Stimulated activated CD8-positive, alpha-beta memory T cell treated with anti-CD3 and anti-CD28 coated beads, Interleukin-15, amount 100 ng/mL, for 1 hour (primary cell): ENCODE measurements at regions not wholly inside any gene's neighbourhood (a gene's known extent, or its start where the extent isn't known, plus 50 kb on each side); places are given as distances from the start of the nearest gene placed in this dataset.
"Not testable (repeated sequence)": the region's sequence is repeated elsewhere in the genome, so short reads cannot be mapped to it uniquely, and the experiment has no call there.

Source experiments
- DNase-seq: peaks from one replicate; pipeline ENCODE4 v3.0.0-alpha.2; 2020; ENCODE audit warnings: low read depth

DNA sequence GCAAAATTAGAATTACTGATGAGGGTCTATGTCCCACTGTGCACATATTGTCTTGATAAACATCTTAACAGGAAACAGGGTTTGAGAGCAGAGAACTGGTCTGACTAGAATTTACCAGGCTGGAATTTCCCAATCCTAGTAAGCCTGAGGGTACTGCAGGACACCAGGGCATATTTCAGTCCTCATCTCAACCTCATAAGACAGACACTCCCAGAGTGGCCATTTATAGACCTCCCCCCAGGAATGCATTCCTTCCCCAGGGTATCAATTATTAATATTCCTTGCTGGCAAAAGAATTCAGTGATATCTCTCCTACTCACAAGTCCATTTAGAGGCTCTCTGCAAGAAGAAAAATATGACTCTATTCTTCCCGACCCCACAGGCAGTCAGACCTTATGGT lies 325.1 kb upstream of the KLF3 start:
- not testable (repeated sequence) for DNase-seq

DNA sequence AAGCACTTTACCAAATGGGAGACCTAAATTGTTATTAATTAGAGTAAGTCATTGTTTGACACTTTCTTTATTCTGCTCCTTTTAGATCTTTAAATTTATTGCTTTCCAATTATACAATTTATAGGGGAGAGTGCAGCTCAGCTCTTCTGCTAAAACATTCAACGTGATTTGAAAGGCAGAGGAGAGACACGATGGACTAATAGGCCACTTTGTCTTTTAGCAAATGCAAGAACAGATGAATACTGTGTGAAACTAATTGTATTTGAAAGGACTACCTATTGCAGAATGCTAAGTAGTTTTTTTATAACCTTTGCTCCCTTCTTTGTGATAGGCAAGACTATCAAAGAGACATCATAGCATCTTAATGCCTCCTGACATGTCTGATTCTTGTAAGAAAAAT lies 320.4 kb upstream of the KLF3 start:
- DNase-seq = no peak

DNA sequence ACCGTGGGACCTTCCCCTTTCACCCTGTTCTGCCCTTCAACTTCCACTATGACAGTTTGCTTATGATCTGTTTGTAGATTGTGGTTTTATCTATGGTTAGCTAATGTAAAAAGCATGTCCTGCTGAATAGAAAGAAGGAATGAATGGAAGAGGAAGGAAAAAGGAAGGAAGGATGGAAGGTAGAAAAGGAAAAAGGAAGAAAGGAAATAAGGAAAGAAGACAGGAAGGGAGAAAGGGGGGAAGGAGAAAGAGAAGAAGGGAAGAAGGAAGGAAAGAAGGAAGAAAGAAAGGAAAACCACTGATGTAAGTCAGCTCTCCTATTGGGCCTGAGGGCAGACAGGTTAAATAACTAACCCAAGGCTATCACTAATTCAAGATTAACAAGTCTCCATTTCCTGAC lies 319.1 kb upstream of the KLF3 start:
- DNase-seq = no peak

DNA sequence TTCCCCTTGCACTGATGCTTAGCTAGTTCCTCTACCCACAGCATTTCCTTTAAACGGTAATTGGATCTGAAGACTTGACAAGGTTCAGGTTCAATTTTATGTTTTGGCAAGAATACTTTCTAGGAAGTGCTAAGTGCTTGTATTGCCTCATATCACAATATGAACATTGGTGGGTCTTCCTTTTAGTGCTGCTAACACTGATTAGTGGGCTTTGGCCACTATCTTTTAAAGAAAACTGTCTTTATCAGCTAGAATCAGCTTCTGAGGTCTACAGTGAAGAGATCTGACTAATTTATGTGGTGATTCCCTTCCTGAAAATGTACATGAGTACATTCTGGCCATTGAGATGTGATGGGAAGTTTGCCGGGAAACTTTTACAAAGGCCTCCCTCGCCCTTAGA lies 316.7 kb upstream of the KLF3 start:
- DNase-seq = no peak

DNA sequence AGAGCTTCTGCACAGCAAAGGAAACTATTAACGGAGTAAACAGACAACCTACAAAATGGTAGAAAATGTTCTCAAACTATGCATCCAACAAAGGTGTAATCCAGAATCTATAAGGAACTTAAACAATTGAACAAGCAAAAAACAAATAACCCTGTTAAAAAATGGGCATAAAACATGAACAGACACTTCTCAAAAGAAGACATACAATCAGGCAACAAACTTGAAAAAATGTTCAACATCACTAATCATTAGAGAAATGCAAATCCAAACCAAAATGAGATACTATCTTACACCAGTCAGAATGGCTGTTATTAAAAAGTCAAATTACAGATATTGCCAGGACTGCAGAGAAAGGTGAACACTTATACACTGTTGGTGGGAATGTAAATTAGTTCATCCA lies 309.6 kb upstream of the KLF3 start:
- no peak for DNase-seq

DNA sequence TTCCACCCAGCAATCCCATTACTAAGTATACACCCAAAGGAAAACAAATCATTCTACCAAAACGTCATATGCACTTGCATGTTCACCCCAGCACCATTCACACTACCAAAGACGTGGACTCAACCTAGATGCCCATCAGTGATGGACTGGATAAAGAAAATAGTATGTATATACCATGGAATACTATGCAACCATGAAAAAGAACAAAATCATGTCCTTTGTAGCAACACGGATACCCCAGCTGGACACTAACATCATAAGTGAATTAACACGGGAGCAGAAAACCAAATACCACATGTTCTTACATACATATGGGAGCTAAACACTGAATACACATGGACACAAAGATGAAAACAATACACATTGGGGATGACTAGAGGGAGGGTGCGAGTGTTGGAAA lies 309.1 kb upstream of the KLF3 start:
- no peak for DNase-seq

DNA sequence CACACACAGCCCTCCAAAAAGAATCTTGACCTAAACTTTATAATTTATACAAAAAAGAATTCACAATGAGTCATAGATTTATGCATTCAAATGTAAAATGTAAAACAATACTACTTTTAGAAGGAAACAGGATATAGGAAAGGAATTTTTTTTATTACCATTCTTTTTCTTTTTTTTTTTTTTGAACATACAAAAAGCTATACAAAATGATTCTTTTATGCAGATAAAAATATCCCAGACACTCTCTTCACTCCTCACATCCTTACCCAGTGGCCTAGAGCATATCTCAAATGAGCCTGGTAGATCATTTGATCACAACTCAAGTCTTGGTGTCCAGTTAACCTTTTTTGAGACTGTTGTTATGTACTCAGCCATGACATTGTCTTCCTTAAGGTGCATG lies 307.3 kb upstream of the KLF3 start:
- DNase-seq = no peak

DNA sequence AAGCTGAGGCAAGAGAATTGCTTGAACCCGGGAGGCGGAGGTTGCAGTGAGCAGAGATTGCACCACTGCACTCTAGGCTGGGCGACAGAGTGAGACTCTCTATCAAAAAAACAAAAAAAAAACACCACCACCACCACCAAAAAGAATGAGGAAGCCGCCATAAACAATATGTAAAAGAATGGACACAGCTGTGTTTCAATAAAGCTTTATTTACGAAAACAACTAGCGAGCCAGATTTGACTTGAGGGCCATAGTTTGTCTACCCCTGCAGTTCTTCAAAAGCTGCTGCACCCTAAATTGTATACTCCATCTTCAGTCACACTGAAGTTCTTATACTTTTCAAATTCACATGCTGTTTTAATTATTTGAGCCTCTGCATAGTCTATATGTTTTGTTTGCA lies 306.5 kb upstream of the KLF3 start:
- DNase-seq = no peak

DNA sequence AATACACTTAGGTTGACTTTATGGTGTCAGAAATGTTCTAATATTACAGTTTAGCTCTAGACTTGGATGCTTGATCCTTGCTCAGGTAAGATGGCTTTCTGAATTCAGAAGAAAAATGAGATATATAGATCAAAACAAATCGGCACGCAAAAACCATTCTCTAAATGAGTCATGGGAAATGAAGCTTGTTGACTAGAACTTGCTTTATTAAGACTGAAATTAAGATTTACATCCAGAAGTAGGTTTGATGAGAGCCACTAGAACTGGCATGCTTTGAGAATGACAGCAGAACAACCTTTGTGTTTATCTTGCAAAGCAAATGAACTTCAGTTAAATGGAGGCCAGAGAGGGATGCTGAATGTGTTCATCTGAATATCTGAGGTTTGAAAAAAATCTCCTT lies 304.9 kb upstream of the KLF3 start:
- DNase-seq = no peak

DNA sequence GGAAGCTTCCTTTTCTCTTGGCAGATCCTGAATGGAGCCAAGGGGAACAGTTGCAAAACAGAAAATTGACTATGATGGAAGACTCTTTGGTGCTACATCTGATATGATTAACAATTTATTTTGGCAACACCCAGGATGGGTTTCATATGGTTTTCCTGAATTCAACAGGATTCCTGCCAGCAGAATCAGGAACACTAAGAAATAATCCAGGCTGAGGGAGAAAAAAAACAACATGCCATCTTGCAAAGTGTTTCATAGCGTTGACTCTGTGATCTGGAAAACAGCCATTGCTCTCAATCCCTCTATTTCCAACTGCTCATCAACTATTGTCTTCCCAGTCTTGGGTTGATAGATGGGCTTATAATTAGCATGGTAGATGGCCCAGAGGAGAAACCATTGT lies 303.8 kb upstream of the KLF3 start:
- no peak for DNase-seq

DNA sequence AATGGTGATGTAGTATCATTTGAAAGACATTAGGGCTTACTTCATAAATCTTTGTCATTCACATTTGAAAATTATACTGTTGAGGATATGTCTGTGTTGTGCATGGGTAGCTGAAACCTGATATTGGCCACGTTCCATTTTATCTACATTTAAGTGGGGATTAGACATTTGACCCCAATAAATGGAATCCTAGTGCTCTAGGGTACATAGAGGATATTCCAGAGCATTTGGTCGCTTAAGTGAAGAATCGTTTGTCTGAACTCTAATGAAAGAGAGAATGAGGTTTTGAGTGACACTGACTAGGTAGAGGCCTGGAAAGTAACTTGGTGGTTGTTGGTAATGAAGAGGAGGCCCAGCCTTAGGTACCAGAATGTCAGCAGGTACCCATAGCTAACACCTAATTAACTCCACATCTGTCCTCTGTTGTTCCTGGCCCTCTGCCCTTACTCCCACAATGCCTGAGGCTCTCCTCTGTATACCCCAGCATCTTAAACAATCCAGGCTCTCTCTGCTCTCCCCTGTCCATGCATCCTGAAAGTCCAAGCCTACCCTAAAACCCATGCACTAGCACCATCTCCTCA lies 299.5 kb upstream of the KLF3 start:
- DNase-seq = no peak

DNA sequence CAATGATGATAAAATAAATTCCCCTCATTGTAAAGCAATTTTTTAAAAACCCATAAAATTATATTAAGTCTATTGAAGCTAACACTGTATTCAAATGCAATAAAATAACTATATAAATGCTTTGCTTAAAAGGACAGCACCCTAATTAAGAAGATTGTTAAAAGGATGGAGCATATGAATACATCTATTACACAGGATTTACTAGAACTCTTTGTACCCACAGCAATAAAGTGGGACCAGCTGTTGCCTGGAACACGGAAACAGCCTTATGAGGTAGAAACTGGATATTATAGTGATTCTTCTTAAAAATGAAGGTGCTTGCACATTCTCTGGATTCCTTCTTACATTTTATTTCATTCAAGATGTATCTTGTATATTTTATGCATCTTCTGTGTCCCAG lies 298.7 kb upstream of the KLF3 start:
- DNase-seq = no peak

DNA sequence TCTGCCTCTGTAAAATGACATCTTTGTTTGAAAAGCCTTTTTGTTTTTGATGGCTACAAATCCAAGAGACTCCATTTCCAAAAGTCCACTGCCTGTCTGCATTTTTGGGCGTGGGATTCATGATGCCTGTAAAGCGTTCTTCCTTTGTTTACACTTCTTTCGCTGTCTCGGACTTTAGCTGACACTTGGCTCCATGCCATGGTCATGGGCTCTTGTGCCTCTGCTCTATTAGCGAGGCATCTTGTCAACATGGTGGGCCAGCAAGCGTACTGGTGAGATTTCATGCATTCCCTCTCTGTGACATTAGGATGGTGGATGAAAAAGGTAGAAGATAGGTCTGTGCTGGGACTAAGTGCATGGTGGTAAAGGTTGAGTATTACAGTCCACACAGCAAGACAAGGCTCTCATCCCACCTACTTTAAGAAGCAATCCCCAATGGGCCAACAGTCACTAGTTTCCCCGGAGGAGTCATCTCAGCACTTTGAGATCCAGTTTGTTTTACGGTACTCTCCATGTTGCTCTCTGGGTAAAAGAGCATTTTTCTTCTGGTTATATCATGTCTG lies 298.2 kb upstream of the KLF3 start:
- DNase-seq = no peak

DNA sequence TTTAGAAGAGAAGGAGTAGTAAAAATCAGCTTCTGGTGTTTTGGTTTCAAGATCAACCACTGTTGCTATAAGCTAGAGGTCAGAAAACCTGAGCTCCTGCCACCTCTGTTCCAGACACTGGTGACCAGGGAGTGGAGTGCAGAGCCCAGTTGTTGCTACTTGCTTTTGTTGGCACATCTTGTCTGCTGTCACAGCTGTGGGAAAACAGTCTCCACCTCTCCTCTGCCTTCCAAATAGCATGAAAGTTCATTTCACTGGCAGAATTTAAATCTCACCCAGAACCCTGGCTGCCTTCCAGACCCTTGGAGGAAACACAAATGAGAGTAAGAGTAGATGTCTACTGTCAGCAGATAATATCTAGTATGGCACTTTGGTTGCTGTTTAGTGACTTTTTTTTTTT lies 297.5 kb upstream of the KLF3 start:
- no peak for DNase-seq

DNA sequence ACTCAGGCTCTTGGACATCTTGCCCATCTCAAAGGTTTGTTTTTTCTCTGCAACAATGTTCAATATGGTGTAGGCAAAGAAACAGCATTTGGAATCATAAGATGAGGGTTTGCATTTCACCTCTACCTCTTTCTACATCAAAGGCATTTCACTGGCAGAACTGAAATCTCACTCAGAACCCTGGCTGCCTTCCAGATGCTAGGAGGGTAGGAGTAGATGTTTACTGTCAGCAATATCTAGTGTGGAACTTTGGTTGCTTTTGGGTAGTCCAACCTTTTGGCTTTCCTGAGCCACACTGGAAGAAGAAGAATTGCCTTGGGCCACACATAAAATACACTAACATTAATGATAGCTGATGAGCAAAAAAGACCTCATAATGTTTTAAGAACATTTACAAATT lies 297.0 kb upstream of the KLF3 start:
- DNase-seq = no peak

DNA sequence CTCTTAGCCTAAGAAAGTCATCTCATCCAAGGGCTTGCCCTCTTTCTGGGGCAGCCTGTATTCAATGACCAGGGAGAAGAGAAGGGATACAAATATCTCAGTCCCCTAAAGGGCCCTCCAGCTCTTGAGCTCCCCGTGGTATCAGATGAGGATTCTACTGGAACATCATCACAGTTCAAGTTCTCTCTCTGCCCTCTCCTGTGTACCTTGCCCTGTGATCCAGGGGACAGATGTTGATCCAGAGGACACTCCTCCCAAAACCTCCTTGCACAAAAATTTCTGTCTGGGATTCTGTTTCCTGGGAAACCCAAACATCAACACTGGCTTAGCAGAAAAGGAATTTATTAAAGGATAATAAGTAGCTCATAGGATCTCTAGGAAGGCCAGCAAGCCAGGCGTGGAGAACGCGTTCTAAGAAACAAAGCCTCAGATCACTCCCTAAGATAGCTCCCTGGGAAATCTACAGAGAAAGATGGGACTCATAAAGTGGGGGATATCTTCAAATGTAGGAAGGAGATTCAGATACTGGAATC lies 296.3 kb upstream of the KLF3 start:
- no peak for DNase-seq

DNA sequence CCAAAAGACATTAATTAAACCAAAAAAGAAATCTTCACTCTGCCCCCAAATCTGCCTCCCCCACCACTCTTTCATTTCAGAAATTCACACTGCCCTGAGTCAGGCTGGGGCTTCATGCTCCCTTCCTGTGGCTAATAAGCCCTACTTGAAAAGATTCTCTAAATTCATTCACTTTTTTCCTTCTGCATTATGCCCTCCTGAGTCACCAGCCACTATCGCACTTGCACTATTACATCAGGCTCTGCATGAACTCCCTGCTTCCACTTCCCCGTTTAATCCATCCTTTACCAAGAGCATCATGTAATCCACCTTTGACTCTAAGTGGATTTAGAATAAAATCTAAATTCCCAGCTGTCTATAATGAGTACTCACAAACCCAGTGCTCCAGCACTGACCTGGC lies 295.4 kb upstream of the KLF3 start:
- DNase-seq = no peak

DNA sequence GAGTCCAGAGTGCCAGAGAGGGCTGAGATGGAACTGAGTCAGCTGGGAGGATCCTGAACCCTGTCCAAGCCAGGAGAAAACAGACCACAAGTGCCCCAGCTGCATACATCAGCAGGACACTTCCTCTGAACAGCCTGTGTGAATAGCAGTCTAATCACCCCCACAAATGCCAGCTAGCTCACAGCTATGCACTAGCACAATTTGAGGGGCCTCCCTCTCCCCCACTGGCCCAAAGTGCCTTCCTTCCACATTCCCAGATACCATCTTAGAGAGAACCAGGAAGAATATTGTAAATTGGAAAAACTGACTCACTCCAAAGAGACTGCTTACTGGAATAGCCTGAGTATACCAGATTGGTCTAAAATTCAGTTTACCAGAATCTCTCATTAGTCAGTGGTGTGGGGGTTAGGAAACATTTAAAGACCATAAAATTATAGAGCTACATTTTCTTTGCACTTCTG lies 292.6 kb upstream of the KLF3 start:
- no peak for DNase-seq

DNA sequence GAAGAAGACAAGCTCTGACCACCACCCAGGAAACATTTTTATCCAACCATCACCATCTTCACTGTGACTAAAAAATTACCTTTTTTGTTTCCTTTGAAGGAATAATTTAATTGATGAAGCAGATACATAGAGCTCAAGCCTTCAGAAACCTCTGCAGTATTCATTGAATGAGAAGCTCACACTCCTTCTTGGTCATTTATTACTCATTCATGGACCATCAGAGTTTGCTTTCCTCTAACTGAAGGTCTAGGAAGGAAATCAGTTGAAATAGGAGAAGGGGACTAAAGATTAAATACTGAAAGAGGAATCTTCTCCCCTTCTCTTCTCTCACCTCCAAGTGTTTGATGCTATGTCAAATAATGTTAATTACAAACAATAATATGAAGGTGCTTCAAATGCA lies 290.6 kb upstream of the KLF3 start:
- DNase-seq = no peak

DNA sequence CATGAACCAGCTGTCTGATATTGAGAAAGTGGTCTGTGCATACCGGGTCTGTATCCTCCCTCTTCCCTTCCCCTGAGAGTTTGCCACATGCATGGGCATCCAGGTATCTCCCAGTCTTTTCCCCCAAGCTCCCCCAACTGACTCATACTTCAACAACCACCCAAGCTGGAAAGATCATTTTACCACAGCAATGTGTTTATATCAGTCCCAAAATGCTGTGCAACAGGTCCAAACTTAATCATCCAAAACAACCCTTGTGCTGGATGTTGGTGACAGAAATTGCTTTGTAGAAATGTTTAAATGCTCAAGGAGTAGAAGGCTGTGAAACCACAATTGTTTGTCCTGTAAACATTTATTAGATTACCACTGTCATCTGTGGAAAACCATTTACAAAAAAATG lies 286.8 kb upstream of the KLF3 start:
- DNase-seq = no peak

DNA sequence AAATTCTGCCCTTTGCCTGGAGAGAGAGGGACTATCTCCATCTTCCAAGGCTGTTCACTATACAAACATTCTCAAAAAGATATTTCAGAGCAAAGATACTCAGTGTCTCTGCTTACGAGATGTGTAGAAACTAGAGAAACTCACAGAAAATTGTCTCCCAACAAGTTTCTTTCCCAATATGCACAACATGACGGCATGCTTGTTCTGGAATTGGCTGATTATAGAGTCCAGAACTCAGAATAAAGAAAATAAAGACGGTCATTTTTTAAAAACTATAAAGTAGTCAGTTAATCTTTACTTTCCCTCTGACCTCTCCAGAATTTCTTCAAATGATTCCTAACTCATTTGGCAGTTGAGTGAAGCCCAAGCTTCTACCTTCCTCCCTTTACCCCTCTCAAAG lies 285.5 kb upstream of the KLF3 start:
- DNase-seq = no peak

DNA sequence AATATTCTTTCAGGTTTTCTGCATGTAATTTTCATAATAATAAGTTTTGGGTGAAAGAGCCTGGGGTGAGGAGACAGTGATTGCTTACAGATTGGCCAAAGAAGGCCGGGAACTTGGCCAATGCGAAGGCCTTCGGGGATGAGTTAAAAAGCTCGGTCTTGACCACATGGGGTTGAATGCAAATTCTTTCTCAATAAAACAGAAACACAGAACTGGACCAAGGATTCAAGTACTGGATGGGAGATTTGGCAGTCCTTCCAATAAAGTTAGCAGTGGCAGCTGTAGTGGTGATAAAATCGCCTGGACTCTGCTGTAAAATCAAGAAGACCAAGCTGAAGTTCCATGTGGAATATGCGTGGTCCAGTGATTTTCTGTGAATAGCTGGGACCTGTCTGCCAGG lies 282.2 kb upstream of the KLF3 start:
- DNase-seq = no peak

DNA sequence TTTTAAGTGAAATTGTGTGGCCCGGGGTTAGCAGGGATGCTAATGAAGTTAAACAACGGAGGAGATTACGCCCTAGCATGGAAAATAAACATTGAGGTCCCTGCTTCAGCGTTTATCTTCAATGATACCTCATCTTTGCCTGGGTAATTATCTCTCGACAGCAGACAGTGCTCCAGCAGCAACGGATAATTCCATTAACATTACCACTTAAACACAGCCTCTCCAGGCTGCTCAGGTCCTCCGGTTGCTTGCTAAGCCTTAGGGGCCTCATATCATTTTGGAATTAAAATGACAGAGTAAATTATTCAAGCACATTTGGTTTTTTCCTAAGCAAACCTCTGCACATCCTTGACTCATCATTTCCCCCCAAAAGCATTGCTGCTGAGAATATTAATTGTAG lies 281.5 kb upstream of the KLF3 start:
- DNase-seq = no peak

DNA sequence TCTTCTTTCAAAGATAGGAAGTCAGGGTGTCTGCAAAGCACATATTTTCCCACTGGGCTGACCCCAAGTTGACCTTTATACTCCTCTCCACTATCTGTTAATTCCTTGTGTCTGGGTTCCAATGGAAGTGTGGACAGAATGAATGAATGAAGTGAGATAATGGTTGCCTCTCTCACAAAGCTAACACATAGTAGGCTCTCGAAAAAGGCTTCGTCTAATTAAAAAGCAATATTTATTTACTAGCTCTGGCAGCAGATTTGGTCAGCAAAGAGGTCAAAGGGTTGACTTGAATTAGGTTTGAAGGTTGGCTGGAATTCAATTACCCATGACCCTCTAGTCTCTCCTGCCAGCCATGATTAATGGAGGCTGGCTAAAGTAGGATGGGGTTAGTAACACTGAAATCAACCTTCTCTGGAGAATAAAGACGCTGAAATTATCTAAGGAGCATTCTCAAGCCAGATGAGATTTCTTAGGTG lies 280.3 kb upstream of the KLF3 start:
- no peak for DNase-seq
